PC-3 (cell line): ENCODE measurements at regions not wholly inside any gene's neighbourhood (a gene's known extent, or its start where the extent isn't known, plus 50 kb on each side); places are given as distances from the start of the nearest gene placed in this dataset.

Source experiments
- EZH2 ChIP-seq: fragments of 300-600 bp; sonication (generic); IDR thresholded peaks from one replicate; pipeline ENCODE4 v1.6.1; 2017; ENCODE audit warnings: antibody characterized with exemption, mild to moderate bottlenecking, low read length; ENCODE audit not compliant: unreplicated experiment
- EZH2phosphoT487 ChIP-seq: fragments of 300-600 bp; sonication (generic); IDR thresholded peaks from 2 replicates; pipeline ENCODE4 v1.6.1; 2018; ENCODE audit warnings: mild to moderate bottlenecking, antibody characterized with exemption, low read length, borderline replicate concordance
- TF ChIP-seq, protein P1 (sequence below): fragments of 300-600 bp; sonication (generic); conservative IDR thresholded peaks from 2 replicates; pipeline ENCODE4 v1.5.1; 2017; ENCODE audit warnings: antibody characterized with exemption, low read depth, mild to moderate bottlenecking, low read length

DNA sequence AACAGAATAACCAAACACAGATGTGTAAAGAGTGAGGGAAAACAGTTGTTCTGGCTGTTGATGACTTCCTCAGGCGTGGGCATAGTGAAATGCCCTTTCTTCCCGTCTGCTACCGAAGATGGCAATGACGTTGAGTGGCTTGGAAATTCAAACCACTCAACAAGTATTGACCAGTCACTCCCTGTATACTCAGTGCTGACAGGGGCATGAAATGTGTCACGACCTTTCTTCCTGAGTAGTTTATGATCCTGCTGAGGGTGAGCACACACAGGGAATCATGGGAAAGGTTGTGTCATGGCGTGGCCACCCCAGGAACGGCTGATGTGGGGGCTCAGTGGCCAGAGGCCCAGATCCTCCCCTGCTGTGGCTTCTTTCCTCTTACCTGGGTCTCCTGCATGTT lies 87.8 kb upstream of the C1QTNF9B start:
- TF ChIP-seq, protein P1, sequence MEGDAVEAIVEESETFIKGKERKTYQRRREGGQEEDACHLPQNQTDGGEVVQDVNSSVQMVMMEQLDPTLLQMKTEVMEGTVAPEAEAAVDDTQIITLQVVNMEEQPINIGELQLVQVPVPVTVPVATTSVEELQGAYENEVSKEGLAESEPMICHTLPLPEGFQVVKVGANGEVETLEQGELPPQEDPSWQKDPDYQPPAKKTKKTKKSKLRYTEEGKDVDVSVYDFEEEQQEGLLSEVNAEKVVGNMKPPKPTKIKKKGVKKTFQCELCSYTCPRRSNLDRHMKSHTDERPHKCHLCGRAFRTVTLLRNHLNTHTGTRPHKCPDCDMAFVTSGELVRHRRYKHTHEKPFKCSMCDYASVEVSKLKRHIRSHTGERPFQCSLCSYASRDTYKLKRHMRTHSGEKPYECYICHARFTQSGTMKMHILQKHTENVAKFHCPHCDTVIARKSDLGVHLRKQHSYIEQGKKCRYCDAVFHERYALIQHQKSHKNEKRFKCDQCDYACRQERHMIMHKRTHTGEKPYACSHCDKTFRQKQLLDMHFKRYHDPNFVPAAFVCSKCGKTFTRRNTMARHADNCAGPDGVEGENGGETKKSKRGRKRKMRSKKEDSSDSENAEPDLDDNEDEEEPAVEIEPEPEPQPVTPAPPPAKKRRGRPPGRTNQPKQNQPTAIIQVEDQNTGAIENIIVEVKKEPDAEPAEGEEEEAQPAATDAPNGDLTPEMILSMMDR: no peak
- TF ChIP-seq EZH2phosphoT487 (no peak), EZH2 (no peak)
